T follicular helper cell (primary cell): ENCODE measurements at regions not wholly inside any gene's neighbourhood (a gene's known extent, or its start where the extent isn't known, plus 50 kb on each side); places are given as distances from the start of the nearest gene placed in this dataset.
"Not testable (repeated sequence)": the region's sequence is repeated elsewhere in the genome, so short reads cannot be mapped to it uniquely, and the experiment has no call there.

ENCODE experiments used
- DNase-seq: peaks from one replicate; pipeline ENCODE4 v3.0.0-alpha.2; 2020; ENCODE audit warnings: low read depth

DNA sequence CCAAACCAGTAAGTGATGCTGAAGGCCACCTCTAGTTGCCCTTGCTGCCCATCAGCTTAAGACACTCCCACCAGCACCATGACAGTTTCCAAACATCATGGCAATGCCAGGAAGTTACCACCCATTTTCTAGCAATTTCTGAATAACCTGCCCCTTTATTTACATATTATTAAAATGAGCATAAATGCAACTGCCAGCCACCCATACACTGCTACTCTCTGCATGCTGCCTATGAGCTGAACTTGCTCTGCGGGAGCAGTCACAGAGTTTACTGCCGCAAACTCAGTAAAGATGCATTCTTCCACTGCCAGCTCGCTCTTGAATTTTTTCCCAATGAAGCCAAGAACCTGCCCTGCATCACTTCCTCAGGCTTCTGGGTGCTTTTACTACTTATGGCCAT, 212.6 kb downstream of the SH2D4B start:
- no peak for DNase-seq

DNA sequence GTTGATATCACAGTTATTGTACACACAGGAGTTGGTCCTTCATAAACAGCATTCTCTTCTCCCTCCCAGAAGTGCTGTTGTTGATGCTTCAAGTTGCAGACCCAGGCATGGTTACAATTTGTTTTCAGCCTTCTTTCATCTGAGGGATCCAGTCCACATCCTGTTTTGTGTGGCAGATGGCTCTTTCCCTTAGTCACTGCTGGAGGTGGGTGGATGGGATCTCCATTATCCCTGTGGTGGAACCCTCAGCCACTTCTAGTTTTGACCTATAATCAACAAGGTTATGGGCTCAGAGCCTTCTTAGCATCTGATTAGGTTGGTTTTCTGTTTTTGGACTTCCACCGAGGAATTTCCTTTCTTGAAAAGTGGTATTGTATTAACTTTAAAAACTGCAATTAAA, 214.2 kb downstream of the SH2D4B start:
- no peak for DNase-seq

DNA sequence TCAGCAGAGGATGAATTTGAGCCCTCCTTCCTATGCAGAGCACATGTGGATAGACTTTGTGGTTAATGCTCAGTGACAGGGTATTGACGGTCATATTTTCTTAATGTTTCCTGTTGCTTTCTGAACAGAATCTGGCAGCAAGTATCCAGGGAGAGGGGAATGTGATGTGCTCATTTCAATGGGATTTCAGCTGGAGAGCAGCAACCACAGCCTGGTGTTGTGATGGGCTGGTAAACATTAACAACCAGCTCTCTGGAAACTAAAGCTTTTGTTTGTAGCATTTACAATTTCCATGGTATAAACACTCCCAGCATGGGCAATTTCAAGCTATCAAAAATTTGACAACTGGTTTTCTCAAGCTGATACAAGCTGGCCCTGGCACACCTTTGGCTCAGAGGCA, 215.9 kb downstream of the SH2D4B start:
- no peak for DNase-seq

DNA sequence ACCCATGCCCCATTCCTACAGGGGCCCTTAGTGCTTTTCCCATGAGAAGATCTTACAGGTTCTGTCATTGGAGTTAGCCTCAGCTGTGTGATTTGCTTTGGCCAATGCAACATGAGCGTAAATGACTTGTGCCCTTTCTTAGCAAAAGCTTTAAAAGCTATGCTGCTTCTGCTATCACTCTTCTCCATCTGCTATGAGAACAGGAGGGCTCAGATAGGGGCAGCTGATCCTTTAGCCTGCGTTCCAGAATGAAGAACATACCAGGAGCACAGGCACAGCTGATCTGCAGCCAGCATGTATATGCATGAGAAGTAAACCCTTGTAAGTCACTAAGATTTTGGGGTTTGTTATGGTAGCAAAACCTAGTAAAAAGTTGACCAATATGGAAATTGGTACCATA, 218.2 kb downstream of the SH2D4B start:
- DNase-seq = no peak

DNA sequence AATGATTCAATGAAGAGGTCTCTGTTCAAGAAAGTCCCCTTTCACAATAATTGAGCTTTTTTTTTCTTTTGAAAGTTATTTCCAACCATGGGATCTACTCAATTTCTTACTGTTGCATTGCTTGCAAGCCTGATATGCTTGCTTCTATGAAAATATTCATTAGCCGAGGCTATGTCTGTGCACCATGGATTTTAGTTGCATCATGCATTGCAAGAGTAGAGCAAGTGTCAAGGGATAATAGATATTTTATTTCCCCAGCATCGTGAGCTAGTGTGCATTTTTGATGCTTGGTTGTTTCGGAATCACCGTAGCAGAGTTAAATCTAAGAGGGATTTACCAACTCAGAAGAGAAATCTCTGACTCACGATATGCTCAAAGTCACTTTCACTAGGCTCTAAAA, 222.0 kb downstream of the SH2D4B start:
- no peak for DNase-seq

DNA sequence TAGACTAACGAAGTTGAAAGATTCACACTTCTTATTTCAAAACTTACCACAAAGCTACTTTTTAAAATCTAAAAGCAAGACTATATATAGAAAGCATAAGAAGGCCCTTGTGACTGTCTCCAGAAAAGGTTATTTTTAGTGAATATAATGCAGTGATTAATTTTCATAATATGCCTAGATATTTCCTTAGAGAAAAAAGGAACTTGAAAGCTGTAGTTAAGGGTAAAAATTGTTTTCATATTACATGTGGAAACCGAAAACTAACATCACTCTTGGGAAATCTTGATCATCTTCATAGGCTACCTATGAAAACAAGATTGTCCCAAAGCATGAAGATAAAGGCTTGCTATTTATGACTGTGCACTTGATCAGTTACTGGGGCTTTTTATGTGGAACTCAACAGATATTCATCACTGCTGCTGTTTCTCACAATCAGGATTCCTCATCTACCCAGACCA, 223.2 kb downstream of the SH2D4B start:
- DNase-seq = no peak

DNA sequence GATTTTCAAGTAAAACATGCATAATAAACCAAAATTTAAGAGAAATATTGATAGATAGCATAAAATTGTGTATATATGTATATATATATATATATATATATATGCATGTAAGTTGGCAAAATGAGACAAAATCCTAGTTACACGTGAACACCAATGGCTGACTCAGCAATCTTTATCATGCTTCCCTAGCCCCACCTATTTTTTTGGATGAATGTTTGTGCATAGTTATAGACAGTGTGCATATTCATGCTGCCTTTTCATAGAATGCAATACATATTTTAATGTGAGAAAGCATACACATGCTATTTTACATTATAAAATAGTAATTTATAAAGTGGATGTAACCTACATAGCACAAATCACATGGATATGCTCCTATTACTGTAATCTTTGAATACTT, 230.3 kb downstream of the SH2D4B start:
- DNase-seq = no peak

DNA sequence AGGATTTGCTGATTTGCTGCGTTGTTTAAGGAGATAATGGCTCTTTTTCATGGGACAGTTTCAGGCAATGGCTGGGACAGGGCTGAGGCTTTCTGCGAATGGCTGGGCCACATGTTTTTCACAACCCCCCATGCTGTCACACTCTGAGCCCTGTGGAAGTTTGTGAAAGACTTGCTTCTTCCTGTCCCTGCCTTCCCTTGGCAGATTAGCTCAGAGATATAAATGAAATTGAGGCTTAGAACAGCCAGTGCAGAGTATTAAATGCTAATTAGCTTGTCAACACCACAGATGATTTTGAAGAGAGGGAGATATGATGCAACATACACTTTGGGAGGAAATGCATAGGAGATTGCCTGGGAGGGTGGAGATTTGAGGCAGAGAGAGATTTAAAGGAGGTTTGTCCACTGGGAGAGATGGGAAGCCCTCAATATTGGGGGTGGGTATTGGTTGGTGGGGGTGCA, 232.0 kb downstream of the SH2D4B start:
- no peak for DNase-seq

DNA sequence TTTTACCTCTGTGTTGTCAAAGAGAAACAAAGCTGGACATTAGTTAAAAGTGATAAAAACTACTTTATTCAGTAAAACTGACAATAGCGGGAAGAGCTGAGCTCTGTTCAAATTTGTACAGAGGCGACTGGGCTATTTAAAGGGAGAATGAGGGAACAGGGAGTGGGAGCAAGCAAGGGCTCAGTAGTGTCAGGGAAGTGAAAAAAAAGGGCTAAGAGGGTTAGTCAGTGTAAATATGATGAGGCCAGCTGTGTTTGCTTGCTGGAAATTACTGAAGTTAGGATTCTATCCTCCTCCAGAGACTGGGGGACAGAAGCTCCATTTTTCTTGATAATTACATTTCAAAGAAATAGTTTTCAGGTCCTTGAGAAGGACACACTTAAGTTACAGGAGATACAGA, 232.5 kb downstream of the SH2D4B start:
- DNase-seq = no peak

DNA sequence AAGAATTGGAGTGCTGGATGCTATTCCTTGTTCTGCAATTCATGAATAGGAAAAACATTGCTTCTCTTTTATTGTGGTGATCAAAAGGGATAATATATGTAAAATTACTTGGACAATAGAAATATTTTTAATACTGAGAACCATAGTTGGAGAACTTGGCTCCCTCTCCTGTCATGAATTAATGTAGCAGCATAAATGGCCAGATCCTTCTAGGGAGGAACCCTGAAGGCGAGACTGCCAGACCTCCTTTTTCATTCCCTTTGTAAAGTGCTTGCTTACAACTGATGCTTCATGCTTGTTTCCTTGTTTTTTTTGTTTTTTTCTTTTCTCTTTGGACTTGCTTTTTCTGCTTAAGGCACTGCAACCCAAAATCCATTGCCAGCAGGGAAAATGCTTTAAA, 233.6 kb downstream of the SH2D4B start:
- no peak for DNase-seq

DNA sequence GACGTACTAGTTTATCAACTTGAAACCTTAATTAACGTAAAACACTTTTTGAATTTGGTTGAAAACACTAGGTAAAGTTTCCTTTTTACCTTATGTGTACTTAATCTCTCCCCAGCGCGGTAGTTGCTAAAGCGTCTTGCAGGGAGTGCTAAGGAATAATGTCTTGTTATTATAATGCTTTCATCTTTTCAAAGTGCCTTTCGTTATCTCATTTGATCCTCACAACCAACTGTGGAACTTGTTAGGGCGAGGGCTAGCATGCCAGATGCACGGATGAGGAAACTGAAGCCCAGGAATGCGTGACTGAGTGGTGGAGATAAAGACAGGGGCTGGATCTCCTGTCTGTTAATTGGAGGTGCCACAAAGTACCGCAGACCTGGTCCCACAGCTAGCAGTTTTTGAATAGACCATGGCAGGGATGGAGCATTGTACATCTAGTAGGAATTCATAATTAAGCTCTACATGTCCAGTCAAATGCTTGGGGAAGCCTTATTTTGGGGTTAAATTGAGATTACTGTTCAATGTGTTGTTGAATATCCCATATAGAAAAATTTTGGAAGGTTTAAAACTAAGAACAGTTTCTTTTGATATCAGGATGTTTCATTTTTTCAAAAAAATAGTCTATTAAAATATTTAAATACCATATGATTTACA, 234.3 kb downstream of the SH2D4B start:
- DNase-seq = no peak

DNA sequence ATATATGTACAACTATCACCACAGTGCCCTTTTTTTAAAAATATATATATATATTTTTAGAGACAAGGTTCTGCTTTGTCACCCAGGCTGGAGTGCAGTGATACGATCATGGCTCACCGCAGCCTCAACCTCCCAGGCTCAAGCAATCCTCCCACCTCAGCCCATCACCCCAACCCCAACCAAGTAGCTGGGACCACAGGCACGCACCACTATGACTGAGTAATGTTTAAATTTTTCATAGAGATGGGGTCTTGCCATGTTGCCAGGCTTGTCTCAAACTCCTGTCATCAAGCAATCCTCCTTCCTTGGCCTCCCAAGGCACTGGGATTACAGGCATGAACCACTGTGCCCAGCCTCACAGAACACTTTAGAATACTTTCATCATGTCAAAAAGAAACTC, 234.9 kb downstream of the SH2D4B start:
- DNase-seq = no peak

DNA sequence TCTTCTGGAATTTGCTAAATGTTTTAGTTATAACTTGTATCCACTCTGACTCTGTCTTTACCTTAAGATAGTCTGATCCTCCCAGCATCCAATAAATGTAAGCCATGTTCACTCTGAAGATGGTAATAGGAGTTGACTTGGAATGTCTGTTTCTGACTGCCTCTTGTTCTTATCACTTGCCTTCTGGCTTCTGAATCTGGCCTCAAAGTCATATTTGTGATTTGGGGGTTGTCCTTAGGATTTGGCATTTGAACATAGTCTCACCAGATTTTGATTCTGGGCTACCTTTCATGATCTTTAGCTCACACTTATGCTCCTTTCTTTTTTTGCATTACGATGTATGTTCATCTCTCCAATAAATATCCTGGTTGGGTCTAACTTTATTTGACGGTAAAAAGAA, 247.0 kb downstream of the SH2D4B start:
- DNase-seq = no peak

DNA sequence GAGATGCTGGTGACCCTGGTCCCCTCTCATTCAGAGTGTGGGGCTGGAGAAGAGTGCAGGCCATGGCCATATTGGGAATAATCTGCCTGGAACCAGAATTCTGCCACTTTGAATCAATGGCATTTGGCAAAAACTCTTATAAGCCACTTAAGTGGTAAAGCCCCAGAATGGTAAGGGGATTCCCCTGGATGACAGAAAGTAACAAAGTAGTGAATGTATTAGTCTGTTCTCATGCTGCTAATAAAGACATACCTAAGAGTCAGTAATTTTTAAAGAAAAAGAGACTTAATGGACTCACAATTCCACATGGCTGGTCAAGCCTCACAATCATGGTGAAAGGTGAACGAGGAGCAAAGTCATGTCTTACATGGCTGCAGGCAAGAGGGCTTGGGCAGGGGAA, 248.6 kb downstream of the SH2D4B start:
- no peak for DNase-seq

DNA sequence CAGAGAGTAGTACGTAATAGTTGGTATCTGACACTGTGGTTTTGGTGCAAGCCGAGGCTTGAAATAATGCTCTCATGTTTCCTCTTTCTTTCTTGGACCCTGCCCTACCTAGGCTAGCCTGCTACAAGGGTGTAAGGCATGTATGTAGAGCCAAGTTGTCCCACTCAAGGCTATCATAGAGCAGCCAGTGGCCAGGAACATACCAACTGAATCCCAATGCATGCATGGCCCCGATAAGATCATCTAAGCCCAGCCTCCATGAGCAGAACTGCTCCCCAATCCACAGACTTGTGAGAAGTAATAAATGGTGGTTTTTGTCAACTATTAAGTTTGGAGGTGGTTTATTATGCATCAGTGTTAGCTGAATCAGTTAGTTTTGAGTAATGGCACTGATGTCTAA, 250.2 kb downstream of the SH2D4B start:
- DNase-seq = no peak

DNA sequence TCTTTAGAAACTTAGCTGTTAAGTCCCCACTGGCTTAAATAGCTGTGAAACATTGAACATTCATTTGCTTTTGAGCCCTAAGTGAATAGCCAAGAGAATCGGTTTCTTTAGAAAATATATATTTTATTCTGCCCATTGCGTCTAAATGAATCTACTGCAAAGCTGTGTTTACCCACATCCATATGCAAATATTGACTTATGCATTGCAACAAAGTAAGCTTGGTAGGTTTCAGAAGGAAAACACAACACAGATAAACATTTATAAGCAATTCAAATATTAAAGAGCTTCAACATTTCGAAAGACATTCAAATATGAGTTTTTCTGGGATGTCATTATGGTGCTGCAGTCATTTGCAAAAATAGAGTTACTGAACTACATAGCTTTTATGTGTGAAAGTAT, 257.3 kb downstream of the SH2D4B start:
- no peak for DNase-seq

DNA sequence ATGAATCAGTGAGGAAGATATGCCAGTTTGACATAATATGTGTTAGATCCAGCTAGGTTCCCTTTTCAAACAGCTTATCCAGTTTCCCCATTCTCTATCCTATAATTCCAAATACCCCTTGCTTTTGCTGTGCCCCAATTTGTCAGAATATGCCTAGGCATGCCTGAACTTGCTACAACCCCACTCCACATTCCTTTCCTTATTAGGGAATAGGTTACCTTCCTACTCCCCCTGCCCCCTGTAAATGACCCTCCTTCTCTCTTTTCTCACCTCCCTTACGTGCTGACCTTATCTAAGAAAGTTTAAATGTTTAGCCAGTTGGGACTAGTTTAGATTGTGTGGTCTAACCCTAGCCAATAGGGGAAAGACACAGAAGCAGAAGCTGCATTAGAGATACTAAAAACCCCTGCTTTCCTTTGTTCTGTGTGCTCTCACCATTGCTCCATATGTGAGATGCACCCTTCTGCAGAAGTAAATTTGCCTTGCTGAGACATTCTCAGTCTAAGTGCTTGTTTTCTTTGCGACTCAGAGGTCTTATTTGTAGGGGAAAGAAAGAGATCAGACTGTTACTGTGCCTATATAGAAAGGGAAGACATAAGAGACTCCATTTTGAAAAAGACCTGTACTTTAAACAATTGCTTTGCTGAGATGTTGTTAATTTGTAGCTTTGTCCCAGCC, 267.8 kb downstream of the SH2D4B start:
- no peak for DNase-seq

DNA sequence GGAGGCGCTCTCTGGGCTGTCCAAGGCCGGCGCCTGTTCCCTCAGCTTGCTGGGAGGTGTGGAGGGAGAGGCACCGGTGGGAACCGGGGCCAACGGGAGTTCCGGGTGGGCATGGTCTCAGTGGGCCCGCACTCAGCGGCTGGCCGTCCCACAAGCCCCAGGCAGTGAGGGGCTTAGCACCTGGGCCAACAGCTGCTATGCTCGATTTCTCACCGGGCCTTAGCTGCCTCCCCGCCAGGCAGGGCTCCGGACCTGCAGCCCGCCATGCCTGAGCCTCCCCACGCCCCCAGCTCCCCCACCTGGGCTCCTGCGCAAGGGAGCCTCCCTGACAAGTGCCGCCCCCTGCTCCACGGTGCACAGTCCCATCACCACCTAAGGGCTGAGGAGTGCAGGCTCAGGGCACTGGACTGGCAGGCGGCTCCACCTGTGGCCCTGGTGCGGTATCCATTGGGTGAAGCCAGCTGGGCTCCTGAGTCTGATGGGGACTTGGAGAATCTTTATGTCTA, 276.5 kb downstream of the SH2D4B start:
- DNase-seq = no peak

DNA sequence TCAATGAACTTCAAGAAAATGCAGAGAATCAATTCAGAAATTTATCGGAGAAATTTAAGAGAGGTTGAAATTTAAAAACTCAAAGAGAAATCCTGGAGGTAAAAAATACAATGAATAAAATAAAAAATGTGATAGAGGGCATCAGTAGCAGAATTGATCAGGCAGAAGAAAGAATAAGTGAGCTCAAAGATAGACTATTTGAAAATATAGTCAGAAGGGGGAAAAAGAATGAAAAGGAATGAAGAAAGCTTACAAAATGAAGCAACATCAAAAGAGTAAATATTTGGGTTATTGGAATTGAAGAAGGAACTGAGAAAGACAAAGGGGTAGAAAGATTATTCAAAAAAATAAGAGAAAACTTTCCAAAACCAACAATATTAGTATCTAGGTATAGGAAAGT, 291.4 kb downstream of the SH2D4B start:
- no peak for DNase-seq

DNA sequence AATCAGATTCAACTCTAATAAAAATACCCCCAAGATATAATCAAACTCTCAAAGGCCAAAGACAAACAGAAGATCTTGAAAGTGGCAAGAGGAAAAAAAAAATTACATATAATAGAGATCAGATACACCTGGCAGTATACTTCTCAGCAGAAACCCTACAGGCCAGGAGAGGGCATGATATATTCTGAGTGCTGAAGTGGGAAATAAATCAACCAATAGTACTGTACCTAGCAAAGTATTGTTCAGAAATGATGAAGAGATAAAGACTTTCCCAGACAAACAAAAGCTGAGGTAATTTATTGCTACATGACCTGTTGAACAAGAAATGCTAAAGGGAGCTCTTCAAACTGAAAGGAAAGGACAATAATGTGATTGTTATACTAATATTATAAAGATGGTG, 291.9 kb downstream of the SH2D4B start:
- DNase-seq = no peak

DNA sequence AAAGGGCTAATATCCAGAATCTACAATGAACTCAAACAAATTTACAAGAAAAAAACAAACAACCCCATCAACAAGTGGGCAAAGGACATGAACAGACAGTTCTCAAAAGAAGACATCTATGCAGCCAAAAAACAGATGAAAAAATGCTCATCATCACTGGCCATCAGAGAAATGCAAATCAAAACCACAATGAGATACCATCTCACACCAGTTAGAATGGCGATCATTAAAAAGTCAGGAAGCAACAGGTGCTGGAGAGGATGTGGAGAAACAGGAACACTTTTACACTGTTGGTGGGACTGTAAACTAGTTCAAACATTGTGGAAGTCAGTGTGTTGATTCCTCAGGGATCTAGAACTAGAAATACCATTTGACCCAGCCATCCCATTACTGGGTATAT, 295.0 kb downstream of the SH2D4B start:
- not testable (repeated sequence) for DNase-seq

DNA sequence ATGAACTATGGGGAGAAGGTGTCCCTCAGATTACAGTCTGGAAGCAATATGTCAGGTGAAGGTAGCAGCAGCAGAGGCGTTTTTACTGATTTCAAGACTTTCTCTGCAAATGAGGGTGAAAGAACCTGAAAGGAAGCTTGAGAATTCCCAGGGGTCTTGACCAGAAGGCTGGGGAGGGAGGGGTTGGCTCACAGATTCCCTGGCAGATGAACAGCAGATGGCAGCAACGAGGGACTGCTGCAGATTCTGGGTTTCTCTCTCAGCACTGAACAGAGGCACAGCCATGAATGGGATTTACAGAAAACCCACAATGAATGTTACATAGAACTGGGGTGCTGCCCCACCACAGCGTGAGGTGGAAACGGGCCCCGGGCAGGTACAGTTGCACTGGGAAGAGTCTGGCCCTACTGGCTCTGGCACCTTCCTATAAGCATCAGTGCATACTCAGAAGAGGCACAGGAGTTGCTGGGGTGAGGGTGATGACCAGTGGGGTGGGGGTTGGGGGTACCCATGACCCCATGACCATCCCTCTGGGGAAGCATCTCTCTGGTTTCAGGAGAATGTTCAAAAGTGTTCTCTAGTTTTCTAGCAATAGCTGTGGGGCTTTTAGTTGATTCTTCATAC, 317.8 kb downstream of the SH2D4B start:
- DNase-seq = no peak

DNA sequence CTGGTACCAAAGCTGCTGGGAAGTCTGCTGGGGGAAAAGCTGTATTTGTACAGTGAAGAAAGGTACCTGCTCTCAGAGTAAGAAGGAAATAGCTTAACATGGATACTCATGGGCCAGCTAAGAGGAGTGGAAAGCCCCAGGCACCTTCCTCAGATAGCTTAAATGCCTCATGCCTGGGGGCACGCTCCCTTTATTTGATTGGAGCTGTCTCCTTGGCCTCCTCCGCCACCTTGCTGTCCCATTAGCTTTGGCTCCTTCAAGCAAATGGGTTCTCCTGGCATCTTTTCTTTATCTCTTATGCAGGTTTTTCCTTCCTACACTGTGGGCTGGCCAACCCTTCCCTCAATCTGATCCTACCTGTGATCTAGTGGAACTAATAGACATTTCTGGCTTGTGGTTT, 318.5 kb downstream of the SH2D4B start:
- no peak for DNase-seq
